Suprapubic skin (tissue), 4 donors: ENCODE measurements at regions not wholly inside any gene's neighbourhood (a gene's known extent, or its start where the extent isn't known, plus 50 kb on each side); places are given as distances from the start of the nearest gene placed in this dataset.

Experiments
- CTCF ChIP-seq, 2 donors: fragments of 200-600 bp in 1 of 2; fragments of 450-650 bp in 1 of 2; sonication (generic) in 1 of 2; IDR thresholded peaks; one replicate each; pipeline ENCODE4 v1.5.1; 2016 to 2019; ENCODE audit warnings: antibody characterized with exemption in 2 of 2, mild to moderate bottlenecking in 1 of 2, moderate library complexity in 1 of 2
- EP300 ChIP-seq: sonication (generic); formaldehyde crosslinking; IDR thresholded peaks from one replicate; pipeline ENCODE4 v1.6.1; 2017; ENCODE audit warnings: antibody characterized with exemption
- POLR2AphosphoS5 ChIP-seq, 3 donors: sonication (generic); formaldehyde crosslinking; IDR thresholded peaks; one replicate each; pipeline ENCODE4 v1.6.1; 2017; ENCODE audit warnings: antibody characterized with exemption in 3 of 3

- no peak for TF ChIP-seq CTCF (IDR thresholded peaks at IDR 0.05)
- no peak for TF ChIP-seq POLR2AphosphoS5 (IDR thresholded peaks at IDR 0.05)
- no peak for TF ChIP-seq EP300
Observed at GRCh38 chr9:118223111-118223510, 518.9 kb downstream of the TLR4 start.
